Central memory CD8-positive, alpha-beta T cell (primary cell): ENCODE measurements at regions not wholly inside any gene's neighbourhood (a gene's known extent, or its start where the extent isn't known, plus 50 kb on each side); places are given as distances from the start of the nearest gene placed in this dataset.
"Not testable (repeated sequence)": the region's sequence is repeated elsewhere in the genome, so short reads cannot be mapped to it uniquely, and the experiment has no call there.

Experiments used
- ATAC-seq: fragments of 150-1000 bp; cut with Tn5 transposase; replicated peaks from 2 replicates; pipeline ENCODE4 v1.10.0; 2022; ENCODE audit warnings: mild to moderate bottlenecking, moderate FRiP score, moderate number of reproducible peaks; ENCODE audit not compliant: poor library complexity, severe bottlenecking; ENCODE audit errors: extremely low read depth
- DNase-seq, 2 donors: peaks; one replicate each; pipeline ENCODE4 v3.0.0; 2021; ENCODE audit warnings: low spot score in 2 of 2
- H3K27ac Mint-ChIP-seq: one replicate; pipeline ENCODE4 v1.8.0; 2022; ENCODE audit warnings: low read depth, mild to moderate bottlenecking, moderate library complexity, mixed read lengths
- H3K27me3 Mint-ChIP-seq: one replicate; pipeline ENCODE4 v1.8.0; 2022; ENCODE audit warnings: mixed read lengths
- H3K36me3 Mint-ChIP-seq: one replicate; pipeline ENCODE4 v1.8.0; 2022; ENCODE audit warnings: mild to moderate bottlenecking, moderate library complexity, mixed read lengths; ENCODE audit not compliant: insufficient read depth
- H3K4me1 Mint-ChIP-seq: one replicate; pipeline ENCODE4 v1.8.0; 2022; ENCODE audit warnings: mixed read lengths
- H3K4me3 Mint-ChIP-seq: one replicate; pipeline ENCODE4 v1.8.0; 2022; ENCODE audit warnings: mild to moderate bottlenecking, moderate library complexity, mixed read lengths
- H3K9me3 Mint-ChIP-seq: one replicate; pipeline ENCODE4 v1.8.0; 2022; ENCODE audit warnings: mixed read lengths

- DNase-seq (no peak), ATAC-seq (no peak)
- peaks cover 18% of the 10 kb centered on the region for H3K9me3 Mint-ChIP-seq
These were observed 123.2 kb downstream of the PABPC4L start for GRCh38 chr4:134078230-134078914.

DNA sequence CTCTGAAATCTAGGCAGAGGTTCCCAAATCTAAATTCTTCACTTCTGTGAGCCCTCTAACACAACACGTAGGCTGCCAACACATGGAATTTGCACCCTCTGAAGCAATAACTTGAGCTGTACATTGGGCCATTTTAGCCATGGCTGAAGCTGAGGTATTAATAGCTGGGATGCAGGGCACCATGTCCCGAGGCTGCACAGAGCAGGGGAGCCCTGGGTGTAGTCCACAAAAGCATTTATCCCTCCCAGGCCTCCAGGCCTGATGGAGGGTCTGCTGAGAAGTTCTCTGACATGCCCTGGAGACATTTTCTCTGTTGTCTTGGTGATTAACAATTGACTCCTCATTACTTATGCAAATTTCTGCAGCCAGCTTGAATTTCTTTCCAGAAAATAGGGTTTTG, 127.9 kb downstream of the PABPC4L start:
- H3K27me3 Mint-ChIP-seq = no peaks in the 10 kb centered on the region
- DNase-seq (no peak), ATAC-seq (no peak)
- H3K4me3 Mint-ChIP-seq = no peak overlapping the region
- no peaks in the 10 kb centered on the region for H3K36me3 Mint-ChIP-seq
- H3K4me1 Mint-ChIP-seq = no peaks in the 10 kb centered on the region
- peaks cover 27% of the 10 kb centered on the region for H3K9me3 Mint-ChIP-seq
- no peak overlapping the region for H3K27ac Mint-ChIP-seq

More at GRCh38 chr4:134078230-134078914, 123.2 kb downstream of the PABPC4L start:
- H3K27ac Mint-ChIP-seq = no peak overlapping the region
- no peaks in the 10 kb centered on the region for H3K36me3 Mint-ChIP-seq
- no peaks in the 10 kb centered on the region for H3K27me3 Mint-ChIP-seq
- no peaks in the 10 kb centered on the region for H3K4me1 Mint-ChIP-seq
- no peak overlapping the region for H3K4me3 Mint-ChIP-seq

DNA sequence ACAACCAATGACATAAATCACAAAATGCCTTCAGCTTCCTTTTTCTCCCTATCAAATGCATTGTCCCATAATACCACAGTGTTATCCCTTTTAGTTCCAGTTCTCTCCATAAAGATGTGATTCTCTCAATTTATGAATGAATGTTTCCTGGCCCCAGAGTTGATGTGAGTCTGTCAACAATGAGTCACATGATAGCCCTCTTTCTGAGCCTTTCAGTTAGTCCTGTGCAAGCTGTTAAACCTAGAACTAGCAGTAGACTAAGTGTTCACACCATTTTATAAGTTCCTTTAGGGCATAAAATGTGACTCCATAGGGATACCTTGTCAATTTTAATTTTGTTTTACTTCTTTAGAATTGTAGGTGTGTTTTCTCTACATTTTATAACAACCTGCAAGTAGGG, 129.5 kb downstream of the PABPC4L start:
- no peak for ATAC-seq
- Mint-ChIP-seq H3K9me3 (peaks cover 38% of the 10 kb centered on the region), H3K27ac (no peak overlapping the region), H3K27me3 (no peaks in the 10 kb centered on the region), H3K4me1 (no peaks in the 10 kb centered on the region), H3K36me3 (no peaks in the 10 kb centered on the region), H3K4me3 (no peak overlapping the region)
- DNase-seq = no peak

GRCh38 chr4:134070174-134070573, 131.4 kb downstream of the PABPC4L start:
- no peak for DNase-seq
- H3K27ac Mint-ChIP-seq = no peak overlapping the region
- peaks cover 27% of the 10 kb centered on the region for H3K9me3 Mint-ChIP-seq
- H3K4me3 Mint-ChIP-seq = no peak overlapping the region
- ATAC-seq = no peak
- H3K27me3 Mint-ChIP-seq = no peaks in the 10 kb centered on the region
- no peaks in the 10 kb centered on the region for H3K4me1 Mint-ChIP-seq
- no peaks in the 10 kb centered on the region for H3K36me3 Mint-ChIP-seq

DNA sequence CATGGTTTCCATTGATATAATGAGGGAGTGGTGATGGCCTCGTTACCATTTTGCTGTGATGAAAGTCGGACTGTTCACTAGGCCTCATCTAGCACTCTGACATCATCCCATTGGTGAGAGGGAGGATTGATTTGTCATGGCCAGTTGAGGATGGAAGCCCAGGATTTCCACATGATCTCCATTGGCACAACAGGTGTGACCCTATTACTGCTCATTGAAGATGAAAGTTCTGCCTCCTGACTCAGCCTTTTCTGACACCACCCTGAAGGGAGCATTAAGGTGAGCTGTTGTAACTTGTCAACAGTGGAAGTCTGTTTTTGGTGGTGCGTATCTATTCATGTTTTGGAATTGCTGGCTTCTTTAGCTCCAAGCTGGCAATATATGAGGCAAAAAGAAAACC, 144.2 kb downstream of the PABPC4L start:
- H3K27me3 Mint-ChIP-seq = no peaks in the 10 kb centered on the region
- H3K36me3 Mint-ChIP-seq = no peaks in the 10 kb centered on the region
- no peaks in the 10 kb centered on the region for H3K4me1 Mint-ChIP-seq
- H3K4me3 Mint-ChIP-seq = no peak overlapping the region
- DNase-seq (no peak), ATAC-seq (no peak)
- H3K27ac Mint-ChIP-seq = no peak overlapping the region
- peaks cover 17% of the 10 kb centered on the region for H3K9me3 Mint-ChIP-seq

DNA sequence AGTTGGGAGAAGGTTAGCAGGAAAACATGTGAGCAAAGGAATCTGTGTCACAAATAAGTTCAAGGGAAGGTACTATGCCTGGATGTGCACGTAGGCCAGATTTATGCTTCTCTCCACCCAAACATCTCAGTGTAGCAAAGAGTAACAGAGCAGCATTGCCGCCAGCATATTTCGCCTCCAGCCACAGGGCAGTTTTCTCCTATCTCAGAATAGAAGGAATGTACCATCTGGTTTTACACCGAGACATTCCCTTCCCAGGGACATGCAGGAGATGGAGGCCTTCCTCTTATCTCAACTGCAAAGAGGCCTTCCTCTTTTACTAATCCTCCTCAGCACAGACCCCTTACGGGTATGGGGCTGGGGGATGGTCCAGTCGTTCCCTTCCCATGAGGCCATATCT, 155.4 kb downstream of the PABPC4L start:
- H3K4me3 Mint-ChIP-seq, H3K27ac Mint-ChIP-seq, H3K36me3 Mint-ChIP-seq, H3K4me1 Mint-ChIP-seq, H3K27me3 Mint-ChIP-seq, H3K9me3 Mint-ChIP-seq, ATAC-seq, DNase-seq: not testable (repeated sequence)

DNA sequence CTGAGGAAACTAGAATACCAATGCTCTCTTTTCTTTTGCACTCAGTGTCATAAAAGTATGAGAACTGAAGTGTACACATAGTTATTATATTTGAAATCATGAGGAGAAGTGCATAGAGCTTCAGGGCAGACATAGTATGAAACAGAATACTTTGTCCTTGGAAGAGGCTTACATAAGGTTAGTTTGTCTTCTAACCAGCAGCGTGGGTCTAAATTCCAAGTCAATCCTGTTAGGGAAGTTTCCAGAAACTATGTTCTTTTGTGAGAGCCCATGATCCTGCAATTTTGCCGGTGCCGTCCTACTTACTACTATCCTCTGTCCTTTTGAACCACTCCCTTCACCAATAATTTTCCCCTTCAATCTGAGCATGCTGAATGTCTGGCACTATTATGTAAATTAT, 156.2 kb downstream of the PABPC4L start:
- DNase-seq (no peak), ATAC-seq (no peak)
- no peaks in the 10 kb centered on the region for H3K4me1 Mint-ChIP-seq
- no peaks in the 10 kb centered on the region for H3K9me3 Mint-ChIP-seq
- H3K36me3 Mint-ChIP-seq = no peaks in the 10 kb centered on the region
- no peaks in the 10 kb centered on the region for H3K27me3 Mint-ChIP-seq
- no peak overlapping the region for H3K4me3 Mint-ChIP-seq
- H3K27ac Mint-ChIP-seq = no peak overlapping the region

DNA sequence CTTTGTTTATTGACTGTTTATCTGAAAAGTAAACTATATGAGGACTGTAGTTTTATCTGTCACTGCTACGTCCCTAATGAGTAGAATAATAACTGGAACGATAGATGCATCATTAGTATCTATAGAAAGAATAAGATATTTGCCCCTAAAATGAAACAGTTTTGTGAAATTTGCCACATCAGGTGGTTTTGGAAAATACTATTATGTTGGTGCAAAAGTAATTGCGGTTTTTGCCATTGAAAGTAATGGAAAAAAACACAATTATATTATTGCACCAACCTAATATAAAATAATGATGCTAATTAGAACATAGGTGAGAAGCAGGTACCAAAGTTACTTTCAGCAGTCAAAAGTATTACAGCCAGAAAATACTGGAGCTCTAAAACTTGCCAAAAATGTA, 158.3 kb downstream of the PABPC4L start:
- ATAC-seq (no peak), DNase-seq (no peak)
- no peak overlapping the region for H3K27ac Mint-ChIP-seq
- peaks cover 11% of the 10 kb centered on the region for H3K9me3 Mint-ChIP-seq
- no peaks in the 10 kb centered on the region for H3K36me3 Mint-ChIP-seq
- no peaks in the 10 kb centered on the region for H3K4me1 Mint-ChIP-seq
- H3K4me3 Mint-ChIP-seq = no peak overlapping the region
- H3K27me3 Mint-ChIP-seq = no peaks in the 10 kb centered on the region

GRCh38 chr4:134028421-134028820, 173.2 kb downstream of the PABPC4L start:
- Mint-ChIP-seq H3K27ac (no peak overlapping the region), H3K27me3 (no peaks in the 10 kb centered on the region), H3K4me1 (no peaks in the 10 kb centered on the region), H3K9me3 (no peaks in the 10 kb centered on the region), H3K4me3 (no peak overlapping the region), H3K36me3 (no peaks in the 10 kb centered on the region)
- ATAC-seq = no peak
- DNase-seq = no peak

GRCh38 chr4:134027931-134028330, 173.7 kb downstream of the PABPC4L start:
- Mint-ChIP-seq H3K27ac (no peak overlapping the region), H3K4me3 (no peak overlapping the region), H3K27me3 (no peaks in the 10 kb centered on the region), H3K9me3 (no peaks in the 10 kb centered on the region), H3K4me1 (no peaks in the 10 kb centered on the region), H3K36me3 (no peaks in the 10 kb centered on the region)
- DNase-seq (no peak), ATAC-seq (no peak)

DNA sequence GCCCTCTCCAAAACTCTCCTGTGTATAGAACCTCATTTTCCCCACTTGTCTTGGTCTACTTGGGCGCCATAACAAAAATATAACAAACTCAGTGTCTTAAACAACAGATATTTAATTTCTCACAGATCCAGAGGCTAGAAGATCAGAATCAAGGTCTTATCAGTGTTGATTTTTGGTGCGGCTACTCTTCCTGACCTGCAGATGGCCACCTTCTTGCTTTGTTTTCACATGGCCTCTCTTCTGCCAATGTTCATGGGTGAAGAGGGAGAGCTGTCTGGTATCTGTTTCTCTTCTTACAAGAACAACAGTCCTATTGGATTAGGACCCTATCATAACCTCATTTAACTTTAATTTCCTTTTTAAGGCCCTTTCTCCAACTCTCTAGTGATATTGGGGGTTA, 177.3 kb downstream of the PABPC4L start:
- Mint-ChIP-seq H3K36me3 (peaks cover 1% of the 10 kb centered on the region), H3K27ac (no peak overlapping the region), H3K4me1 (no peaks in the 10 kb centered on the region), H3K27me3 (no peaks in the 10 kb centered on the region), H3K9me3 (no peaks in the 10 kb centered on the region), H3K4me3 (no peak overlapping the region)
- ATAC-seq (no peak), DNase-seq (no peak)

DNA sequence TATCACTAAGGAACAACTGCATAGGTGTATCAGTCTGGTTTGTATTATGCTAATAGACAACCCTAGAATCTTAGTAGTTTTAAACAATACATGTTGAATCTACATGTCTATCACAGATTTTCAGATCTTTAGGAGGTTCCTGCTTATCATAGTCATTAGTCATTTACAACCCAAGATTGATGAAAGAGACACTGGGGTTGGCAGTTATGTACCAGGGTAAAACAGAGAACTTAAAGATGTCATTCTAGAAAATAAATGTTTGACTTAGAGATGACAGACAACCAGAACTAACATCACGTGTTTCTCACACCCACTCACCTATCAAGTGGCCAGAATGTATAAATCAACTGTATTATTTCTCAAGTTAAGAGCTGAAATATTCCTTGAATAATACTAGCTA, 181.9 kb downstream of the PABPC4L start:
- H3K4me3 Mint-ChIP-seq = no peak overlapping the region
- H3K4me1 Mint-ChIP-seq = no peaks in the 10 kb centered on the region
- H3K9me3 Mint-ChIP-seq = no peaks in the 10 kb centered on the region
- no peak overlapping the region for H3K27ac Mint-ChIP-seq
- no peak for DNase-seq
- H3K27me3 Mint-ChIP-seq = no peaks in the 10 kb centered on the region
- peaks cover 1% of the 10 kb centered on the region for H3K36me3 Mint-ChIP-seq
- ATAC-seq = no peak

DNA sequence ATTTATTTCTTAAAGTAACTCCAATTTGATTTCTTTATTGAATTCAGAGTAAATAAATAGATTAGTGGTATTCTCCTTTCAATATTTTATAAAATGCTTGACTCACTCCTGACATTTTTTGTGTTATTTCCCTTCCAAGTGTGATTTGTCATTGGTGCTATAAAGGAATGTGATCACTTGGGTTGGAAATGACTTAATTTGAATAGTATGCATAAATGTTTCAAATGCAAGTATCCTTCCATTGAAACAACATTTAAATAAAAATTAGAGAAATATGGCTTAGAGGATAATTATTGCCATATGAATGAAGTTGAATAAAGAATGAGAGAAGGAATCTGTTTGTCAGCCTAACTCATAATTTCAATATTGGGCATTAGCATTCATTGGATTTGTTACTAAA, 182.7 kb downstream of the PABPC4L start:
- Mint-ChIP-seq H3K27me3 (no peaks in the 10 kb centered on the region), H3K27ac (no peak overlapping the region), H3K9me3 (peaks cover 4% of the 10 kb centered on the region), H3K36me3 (peaks cover 1% of the 10 kb centered on the region), H3K4me1 (no peaks in the 10 kb centered on the region), H3K4me3 (no peak overlapping the region)
- no peak for DNase-seq
- no peak for ATAC-seq

- DNase-seq (no peak), ATAC-seq (no peak)
- Mint-ChIP-seq H3K27ac (no peak overlapping the region), H3K27me3 (no peaks in the 10 kb centered on the region), H3K9me3 (peaks cover 10% of the 10 kb centered on the region), H3K36me3 (no peaks in the 10 kb centered on the region), H3K4me1 (no peaks in the 10 kb centered on the region), H3K4me3 (no peak overlapping the region)
These were observed 200.5 kb downstream of the PABPC4L start for GRCh38 chr4:134001057-134001456.
